NT2/D1 (cell line): ENCODE measurements at regions not wholly inside any gene's neighbourhood (a gene's known extent, or its start where the extent isn't known, plus 50 kb on each side); places are given as distances from the start of the nearest gene placed in this dataset.

ENCODE experiments used
- SUZ12 ChIP-seq: IDR thresholded peaks from 2 replicates; pipeline ENCODE4 v1.6.1; 2011; ENCODE audit not compliant: insufficient read length, insufficient read depth; ENCODE audit errors: extremely low read depth
- YY1 ChIP-seq: IDR thresholded peaks from 2 replicates; pipeline ENCODE4 v1.6.1; 2011; ENCODE audit not compliant: insufficient read length, insufficient read depth
- ZNF274 ChIP-seq: IDR thresholded peaks from 2 replicates; pipeline ENCODE4 v1.6.1; 2011; ENCODE audit warnings: mild to moderate bottlenecking, low read depth, low read length

- TF ChIP-seq ZNF274 (no peak), SUZ12 (no peak), YY1 (no peak)
Observed at GRCh38 chr3:63151897-63152296, 126.2 kb upstream of the SYNPR start.
